ENCODE measurements at regions not wholly inside any gene's neighbourhood (a gene's known extent, or its start where the extent isn't known, plus 50 kb on each side); places are given as distances from the start of the nearest gene placed in this dataset.

GRCh38 chr4:22625311-22625710 is 67.4 kb upstream of the GBA3 start:
- H2AFZ ChIP-seq (ENCODE audit: control insufficient read depth, low read depth, low read length) = no peak overlapping the region
- DNase-seq (ENCODE audit: low read depth, low spot score) = no peak
- ATAC-seq = no peak
- intact Hi-C loops (cut with micrococcal nuclease; ENCODE audit: unreplicated experiment) = no loop called here
- no peaks in the 10 kb centered on the region for H3K4me1 ChIP-seq (ENCODE audit: control insufficient read depth, insufficient read depth, low read length)
- H3K9me3 ChIP-seq (replicated peaks; ENCODE audit: control insufficient read depth, insufficient read depth, low read length) = no peaks in the 10 kb centered on the region
- no peak overlapping the region for H3K4me3 ChIP-seq
- FAIRE-seq = no peak
- 0% methylated on average over 3 of the region's 3 CpGs for WGBS (ENCODE audit: insufficient coverage, insufficient replicate concordance, low lambda C conversion rate, missing lambda C conversion rate)
- H3K79me2 ChIP-seq (ENCODE audit: control insufficient read depth, insufficient read depth, low read length) = no peaks in the 10 kb centered on the region
- no peaks in the 10 kb centered on the region for H4K20me1 ChIP-seq (ENCODE audit: control insufficient read depth, insufficient read depth)
- POLR2A ChIA-PET = interaction anchor here (0.6 to 0.9 kb wide), 3 partner anchors 25 to 392 kb away, joined by 3 to 4 read pairs (median 4); no protein-coding TSS in a partner anchor
- H3K36me3 ChIP-seq (ENCODE audit: control insufficient read depth in 2 of 2, insufficient read depth in 2 of 2, low read length in 1 of 2) = no peaks in the 10 kb centered on the region
- H3K9ac ChIP-seq (ENCODE audit: control insufficient read depth, insufficient read depth, low read length) = no peak overlapping the region
- H3K4me2 ChIP-seq (ENCODE audit: control insufficient read depth, insufficient read depth) = no peak overlapping the region
- no peak overlapping the region for H3K27ac ChIP-seq (ENCODE audit: control insufficient read depth, insufficient read depth)
- BruUV-seq (replicated peaks) = no TSS peak
- SMC1A ChIA-PET (ENCODE audit: uncharacterized antibody, unreplicated experiment) = interaction anchor here (1.0 to 2.8 kb wide), 3 partner anchors 11 to 47 kb away, joined by 4 to 9 read pairs (median 4); no protein-coding TSS in a partner anchor
- no peaks in the 10 kb centered on the region for H3K27me3 ChIP-seq (replicated peaks in 1 of 2; ENCODE audit: control insufficient read depth in 2 of 2, insufficient read depth in 2 of 2, low read length in 1 of 2)
- in situ Hi-C loops (cut with MboI) = no loop called here
- RAD21 ChIA-PET (ENCODE audit: unreplicated experiment) = interaction anchor here (0.6 to 1.3 kb wide), 2 partner anchors 47 kb away, joined by 3 read pairs; no protein-coding TSS in a partner anchor
- CTCF ChIA-PET = interaction anchor here (0.6 to 0.9 kb wide), 3 partner anchors 14 to 62 kb away, joined by 3 read pairs; no protein-coding TSS in a partner anchor
- no peak for TF ChIP-seq EP300 (IDR thresholded peaks at IDR 0.05; ENCODE audit: borderline replicate concordance in 1 of 2, control insufficient read depth in 1 of 2, low read depth in 2 of 2, low read length in 2 of 2)
- TF ChIP-seq MXI1 (IDR thresholded peaks at IDR 0.05; ENCODE audit: low read depth, low read length) = no peak
- TF ChIP-seq ZBTB33 (IDR thresholded peaks at IDR 0.05) = no peak
- no peak for TF ChIP-seq GABPA (IDR thresholded peaks at IDR 0.05; ENCODE audit: low read depth)
- no peak for TF ChIP-seq STAT3 (IDR thresholded peaks at IDR 0.05; ENCODE audit: low read depth, low read length)
- TF ChIP-seq ELK1 (IDR thresholded peaks at IDR 0.05; ENCODE audit: low read depth, low read length) = no peak
- TF ChIP-seq ZNF592 (IDR thresholded peaks at IDR 0.05) = no peak
- TF ChIP-seq ZBTB11 (CRISPR knock-in tag; IDR thresholded peaks at IDR 0.05) = no peak
- no peak for TF ChIP-seq KAT2A (conservative IDR thresholded peaks at IDR 0.05; ENCODE audit: control insufficient read depth, low read depth, low read length)

All from GM12878 (cell line).